Activated CD8-positive, alpha-beta memory T cell treated with anti-CD3 and anti-CD28 coated beads, Interleukin-2, amount 50 U/mL, for 1 hour (primary cell): ENCODE measurements at regions not wholly inside any gene's neighbourhood (a gene's known extent, or its start where the extent isn't known, plus 50 kb on each side); places are given as distances from the start of the nearest gene placed in this dataset.
"Not testable (repeated sequence)": the region's sequence is repeated elsewhere in the genome, so short reads cannot be mapped to it uniquely, and the experiment has no call there.

Experiments used
- DNase-seq: peaks from one replicate; pipeline ENCODE4 v3.0.0-alpha.2; 2020; ENCODE audit errors: extremely low read depth

DNA sequence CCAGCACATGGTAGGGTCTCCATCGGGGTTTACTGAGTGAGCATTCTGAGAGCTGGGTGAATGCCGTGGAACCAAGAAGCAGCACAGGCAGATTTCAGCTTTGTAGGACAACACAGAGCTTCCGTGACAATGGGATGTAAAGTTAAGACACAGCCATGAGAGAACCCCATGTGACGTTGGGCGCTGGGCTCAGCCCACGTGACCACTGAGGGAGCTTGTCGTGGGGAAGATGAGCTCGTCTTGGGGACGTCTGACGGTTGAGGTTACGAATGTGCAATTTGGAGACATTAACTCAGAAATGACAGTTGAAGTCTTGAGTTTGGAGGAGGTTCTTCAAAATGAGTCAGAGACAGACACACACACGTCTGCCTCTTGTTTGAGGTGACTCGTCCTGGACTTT, 51.5 kb upstream of the MUC20 start:
- not testable (repeated sequence) for DNase-seq

DNA sequence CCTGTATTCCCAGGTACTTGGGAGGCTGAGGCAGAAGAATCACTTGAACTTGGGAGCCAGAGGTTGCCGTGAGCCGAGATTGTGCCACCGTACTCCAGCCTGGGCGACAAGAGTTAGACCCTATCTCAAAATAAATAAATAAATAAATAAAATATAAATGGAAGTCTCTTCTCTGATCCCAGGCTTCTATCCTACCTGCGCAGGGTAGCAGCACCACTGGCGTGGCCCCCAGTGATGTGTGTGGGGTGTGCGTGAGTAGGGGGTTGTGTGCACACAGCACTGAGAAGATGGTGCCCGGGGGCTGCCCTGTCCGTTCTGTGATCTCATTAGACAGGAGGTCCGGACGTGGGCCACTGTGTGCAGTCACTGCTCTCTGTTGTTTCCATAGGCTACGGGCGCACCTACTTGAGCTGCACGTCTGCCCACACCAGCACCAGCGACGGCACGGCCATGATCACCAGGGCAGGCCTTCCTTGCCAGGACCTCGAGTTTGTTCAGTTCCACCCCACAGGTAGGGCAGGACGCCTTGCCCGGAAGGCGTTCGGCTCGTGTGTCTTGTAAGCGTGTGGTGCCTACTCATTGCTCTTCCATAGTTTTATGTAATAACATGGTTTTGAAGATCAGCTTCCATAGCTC, 52.5 kb upstream of the MUC20 start:
- DNase-seq: not testable (repeated sequence)

DNA sequence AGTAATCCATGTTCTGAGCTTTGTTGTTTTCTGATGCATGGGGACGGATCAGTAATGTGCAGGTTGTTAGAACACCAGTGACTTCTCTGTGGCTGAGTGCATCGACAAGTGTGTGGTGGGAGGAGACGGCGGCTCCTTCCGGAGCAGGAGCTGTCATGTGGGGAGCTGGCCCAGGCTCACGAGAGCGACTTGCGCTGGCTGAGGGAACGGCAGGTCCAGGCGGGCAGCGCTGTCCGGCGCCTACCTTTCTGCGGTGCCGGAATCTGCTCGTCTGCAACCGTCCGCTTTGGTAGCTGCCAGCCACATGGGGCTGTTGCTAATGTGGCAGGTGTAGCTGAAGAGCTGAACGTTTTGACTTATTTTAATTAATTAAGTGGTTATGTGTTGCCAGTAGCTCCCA, 55.5 kb upstream of the MUC20 start:
- DNase-seq: not testable (repeated sequence)

DNA sequence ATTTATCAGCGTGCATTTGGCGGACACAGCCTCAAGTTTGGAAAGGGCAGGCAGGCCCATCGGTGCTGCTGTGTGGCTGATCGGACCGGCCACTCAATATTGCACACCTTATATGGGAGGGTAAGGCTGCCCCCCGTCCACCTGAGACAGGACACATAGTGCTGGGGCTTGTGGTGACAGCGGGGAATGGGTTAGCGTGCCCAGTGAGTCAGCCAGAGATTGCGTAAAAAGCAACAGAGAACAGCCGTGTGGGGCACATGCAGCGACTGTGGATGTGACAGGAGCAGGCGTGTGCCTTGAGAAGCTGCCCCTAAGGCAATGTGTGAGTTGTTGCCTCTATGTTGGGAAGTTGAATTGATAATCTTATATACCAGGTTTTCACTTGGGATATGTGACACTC, 56.6 kb upstream of the MUC20 start:
- not testable (repeated sequence) for DNase-seq

DNA sequence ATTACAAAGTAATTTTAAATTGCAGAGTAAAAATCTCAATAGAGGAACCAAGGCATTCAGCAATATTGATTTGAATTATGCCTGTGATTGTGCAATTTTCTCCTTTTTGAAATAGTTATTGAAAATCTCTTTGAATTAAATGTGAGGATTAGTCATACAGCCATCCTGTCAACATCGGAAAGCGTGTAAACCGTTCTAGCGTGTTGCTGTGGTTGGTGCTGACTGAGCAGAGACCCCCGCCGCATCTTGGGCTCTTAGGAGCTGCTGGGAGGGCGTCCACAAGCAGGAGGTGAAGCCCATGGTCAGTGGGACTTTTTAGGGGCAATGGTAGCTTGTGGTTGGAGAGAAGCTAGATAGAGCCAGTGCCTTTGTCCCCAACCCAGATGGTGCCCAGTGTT, 61.6 kb upstream of the MUC20 start:
- not testable (repeated sequence) for DNase-seq

DNA sequence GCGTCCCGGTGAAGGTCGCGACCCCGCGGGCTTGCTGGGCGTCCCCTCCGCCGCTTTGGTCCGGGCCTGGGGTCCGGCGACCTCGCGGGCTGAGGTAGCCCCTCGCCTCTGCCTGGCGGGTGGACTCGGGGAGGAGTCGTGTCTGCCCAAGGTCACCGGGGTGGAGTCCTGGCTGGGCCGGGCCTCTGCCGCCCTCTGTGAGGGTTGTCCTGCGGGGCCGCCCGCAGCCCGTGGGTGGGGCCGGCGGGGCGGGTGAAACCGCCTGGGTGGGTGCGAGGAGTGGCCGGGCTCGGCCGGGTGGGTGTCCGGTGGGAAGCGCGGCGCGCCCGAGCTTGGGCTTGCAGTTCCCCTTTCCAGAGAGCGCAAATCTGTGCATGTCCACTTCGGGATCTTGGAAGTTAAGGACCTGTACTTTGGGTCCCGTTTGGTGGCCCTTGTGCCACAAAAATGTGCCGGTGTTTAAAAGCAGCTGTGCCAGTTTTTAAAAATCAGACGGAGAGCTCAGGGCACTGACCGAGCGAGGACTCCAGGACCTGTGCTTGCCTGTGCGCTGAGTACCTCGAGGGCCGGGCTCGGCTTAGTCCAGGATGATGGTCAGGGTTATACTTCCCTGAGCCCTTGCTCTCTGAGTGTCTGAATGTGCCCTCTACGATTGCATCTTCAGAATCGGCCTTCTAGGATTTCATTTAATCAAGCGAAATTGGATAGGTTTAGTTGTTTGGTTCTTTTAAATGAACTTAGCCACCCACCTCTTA, 62.2 kb upstream of the MUC20 start:
- DNase-seq: not testable (repeated sequence)

DNA sequence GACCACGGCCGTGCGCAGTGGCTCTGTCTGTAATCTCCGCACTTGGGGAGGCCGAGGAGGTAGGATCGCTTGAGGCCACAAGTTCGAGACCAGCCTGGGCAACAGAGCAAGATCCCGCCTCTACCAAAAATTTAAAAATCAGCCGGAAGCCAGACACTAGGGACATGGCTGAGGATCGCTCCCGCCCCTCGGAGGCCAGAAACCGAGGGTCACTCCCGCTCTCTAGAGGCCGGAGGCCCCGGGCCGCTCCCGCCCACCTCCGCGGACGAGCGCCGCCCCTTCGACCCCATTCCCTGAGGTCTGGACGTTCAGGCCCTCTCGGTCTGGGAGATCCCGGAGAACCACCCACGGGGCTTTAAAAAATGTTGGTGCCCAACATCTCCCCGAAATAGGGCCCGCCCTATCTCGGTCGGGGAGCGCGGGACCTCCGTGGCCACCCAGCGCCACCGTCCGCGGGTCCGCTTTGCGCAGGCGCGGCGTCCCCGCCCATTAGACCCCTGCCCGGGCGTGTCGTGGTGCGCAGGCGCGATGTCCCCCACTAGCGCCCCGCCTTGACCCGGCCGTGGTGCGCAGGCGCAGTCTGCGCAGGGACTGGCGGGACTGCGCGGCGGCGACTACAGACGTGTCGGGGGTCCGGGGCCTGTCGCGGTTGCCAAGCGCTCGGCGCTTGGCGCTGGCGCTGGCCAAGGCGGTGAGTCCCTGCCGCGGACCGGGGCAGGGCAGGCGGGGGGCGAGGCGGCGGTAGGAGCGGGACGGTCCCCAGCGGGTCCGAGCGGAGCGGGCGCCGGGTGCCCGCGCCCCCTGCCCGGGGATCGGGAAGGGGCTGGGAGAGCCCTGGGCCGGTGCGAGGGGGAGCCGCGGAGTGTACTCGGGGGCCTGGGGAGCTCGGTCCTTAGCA, 63.1 kb upstream of the MUC20 start:
- DNase-seq: peak; percentile 36

DNA sequence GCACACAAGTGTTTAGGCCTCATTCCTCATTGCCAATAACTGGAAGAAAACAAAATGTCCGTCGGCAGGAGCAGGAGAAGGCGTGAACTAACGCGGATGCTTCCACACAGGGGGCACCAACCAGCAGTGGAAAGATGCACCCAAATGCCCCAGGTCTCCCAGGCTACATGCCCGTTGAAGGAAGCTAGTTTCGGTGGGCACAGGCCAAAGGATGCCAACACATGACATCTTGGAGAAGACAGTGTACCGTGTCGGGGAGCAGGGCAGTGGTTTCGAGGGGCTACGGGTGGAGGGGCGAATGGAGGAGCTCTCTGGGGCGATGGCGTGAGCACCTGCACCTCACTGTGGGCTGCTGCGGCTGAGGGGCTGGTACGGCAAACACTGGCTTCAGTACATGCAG, 64.7 kb upstream of the MUC20 start:
- not testable (repeated sequence) for DNase-seq

DNA sequence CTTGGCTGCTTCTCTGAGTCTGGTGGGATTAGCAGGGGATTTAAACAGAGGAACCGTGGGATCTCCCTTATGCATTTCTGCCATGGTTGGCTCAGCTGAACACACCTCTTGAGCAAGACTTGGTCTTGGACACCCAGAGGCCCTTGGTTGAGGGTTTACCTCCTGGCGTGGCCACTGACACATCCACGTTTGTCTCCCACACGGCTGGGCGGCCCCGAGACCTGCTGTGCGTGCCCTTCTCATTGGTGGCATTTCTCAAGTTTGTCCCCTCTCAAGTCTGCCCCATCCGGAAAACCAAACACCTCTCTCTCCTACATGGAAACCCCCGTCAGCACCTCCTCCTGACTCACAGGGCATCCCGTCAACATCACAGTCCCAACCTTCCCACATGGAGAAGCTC, 66.0 kb upstream of the MUC20 start:
- DNase-seq: not testable (repeated sequence)

DNA sequence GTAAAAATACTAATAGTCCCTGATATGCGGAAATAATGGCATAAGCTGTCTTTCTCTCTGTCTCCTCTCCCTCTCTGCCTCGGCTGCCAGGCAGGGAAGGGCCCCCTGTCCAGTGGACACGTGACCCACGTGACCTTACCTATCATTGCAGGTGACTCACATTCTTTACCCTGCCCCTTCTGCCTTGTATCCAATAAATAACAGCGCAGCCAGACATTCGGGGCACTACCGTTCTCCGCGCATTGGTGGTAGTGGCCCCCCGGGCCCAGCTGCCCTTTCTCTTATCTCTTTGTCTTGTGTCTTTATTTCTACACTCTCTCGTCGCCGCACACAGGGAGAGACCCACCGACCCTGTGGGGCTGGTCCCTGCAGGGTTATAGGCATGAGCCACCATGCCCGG, 66.6 kb upstream of the MUC20 start:
- not testable (repeated sequence) for DNase-seq

DNA sequence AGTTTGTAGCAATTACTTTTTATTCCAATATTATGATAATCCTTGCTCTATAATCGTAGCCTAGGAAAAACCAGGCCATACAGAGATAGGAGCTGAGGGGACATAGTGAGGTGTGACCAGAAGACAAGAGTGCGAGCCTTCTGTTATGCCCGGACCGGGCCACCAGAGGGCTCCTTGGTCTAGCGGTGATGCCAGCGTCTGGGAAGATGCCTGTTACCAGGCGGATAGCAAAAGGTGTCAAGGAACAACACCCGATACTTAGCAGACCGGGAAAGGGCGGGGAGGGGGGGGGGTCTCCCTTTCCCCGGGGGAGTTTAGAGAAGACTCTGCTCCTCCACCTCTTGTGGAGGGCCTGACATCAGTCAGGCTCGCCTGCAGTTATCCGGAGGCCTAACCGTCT, 67.1 kb upstream of the MUC20 start:
- not testable (repeated sequence) for DNase-seq

DNA sequence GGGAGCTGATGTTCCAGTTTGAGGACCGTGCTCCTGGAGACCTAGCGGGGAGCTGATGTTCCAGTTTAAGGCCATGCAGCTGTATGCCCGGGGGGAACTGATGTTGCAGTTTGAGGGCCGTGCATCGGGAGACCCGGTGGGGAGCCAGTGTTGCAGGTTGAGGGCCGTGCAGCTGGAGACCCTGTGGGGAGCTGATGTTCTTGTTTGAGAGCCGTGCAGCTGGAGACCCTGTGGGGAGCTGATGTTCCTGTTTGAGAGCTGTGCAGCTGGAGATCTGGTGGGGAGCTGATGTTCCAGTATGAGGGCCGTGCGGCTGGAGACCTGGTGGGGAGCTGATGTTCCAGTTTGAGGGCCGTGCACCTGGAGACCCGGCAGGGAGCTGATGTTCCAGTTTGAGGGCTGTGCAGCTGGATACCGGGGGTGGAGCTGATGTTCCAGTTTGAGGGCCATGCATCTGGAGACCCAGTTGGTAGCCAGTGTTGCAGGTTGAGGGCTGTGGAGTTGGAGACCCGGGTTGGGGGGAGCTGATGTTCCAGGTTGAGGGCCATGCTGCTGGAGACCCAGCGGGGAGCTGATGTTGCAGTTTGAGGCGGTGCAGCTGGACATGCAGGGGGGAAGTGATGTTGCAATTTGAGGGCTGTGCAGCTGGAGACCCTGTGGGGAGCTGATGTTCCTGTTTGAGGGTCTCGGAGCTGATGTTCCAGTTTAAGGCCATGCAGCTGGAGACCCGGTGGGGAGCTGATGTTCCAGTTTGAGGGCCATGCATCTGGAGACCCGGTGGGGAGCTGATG, 64.4 kb upstream of the APOD start:
- not testable (repeated sequence) for DNase-seq

DNA sequence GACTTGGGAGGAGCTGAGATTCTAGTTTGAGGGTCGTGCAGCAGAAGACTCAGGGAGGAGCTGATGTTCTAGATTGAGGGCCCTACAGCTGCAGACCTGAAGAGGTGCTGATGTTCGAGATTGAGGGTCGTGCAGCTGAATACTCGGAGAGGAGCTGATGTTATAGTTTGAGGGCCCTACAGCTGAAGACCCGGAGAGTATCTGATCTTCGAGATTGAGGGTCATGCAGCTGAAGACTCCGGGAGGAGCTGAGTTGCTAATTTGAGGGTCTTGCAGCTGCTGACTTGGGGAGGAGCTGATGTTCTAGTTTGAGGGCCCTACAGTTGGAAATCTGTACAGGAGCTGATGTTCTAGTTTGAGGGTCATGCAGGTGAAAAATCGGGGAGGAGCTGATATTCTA, 62.1 kb upstream of the APOD start:
- not testable (repeated sequence) for DNase-seq

DNA sequence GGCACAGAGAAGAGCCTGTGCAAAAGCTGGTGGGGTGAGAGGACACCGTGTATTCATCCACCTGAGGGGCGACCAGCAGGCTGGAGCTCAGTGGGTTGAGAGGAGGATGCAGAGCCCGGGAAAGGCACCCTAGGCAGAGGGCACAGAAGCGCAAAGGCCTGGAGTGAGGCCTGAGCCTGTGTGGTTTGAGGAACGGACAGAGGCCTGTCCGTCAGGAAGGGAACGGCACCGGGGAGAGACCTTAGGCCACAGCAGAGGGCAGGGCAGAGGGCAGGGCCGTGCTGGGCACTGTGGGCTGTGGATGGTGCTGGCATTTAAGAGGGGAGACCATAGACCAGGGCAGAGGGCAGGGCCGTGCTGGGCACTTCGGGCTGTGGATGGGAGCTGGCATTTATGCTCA, 59.5 kb upstream of the APOD start:
- not testable (repeated sequence) for DNase-seq

DNA sequence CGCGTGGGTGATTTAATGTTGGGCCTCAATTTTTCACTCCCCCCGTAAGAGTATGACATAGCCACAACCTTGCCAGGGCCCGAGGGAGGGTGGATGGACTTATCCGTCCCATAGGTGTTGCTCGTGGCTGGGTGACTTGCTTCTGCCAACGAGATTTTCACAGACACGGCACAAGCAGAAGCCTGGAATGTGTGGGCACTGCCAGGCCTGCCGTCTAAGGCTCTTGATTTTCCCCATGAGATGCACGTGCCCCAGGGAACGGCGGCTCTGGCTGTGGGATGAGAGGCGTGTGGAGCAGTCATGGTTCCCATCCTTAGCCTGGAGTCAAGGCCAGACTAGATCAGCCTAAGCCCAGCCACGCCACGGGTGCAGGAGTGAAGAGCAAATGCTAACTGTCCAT, 58.6 kb upstream of the APOD start:
- DNase-seq: not testable (repeated sequence)

DNA sequence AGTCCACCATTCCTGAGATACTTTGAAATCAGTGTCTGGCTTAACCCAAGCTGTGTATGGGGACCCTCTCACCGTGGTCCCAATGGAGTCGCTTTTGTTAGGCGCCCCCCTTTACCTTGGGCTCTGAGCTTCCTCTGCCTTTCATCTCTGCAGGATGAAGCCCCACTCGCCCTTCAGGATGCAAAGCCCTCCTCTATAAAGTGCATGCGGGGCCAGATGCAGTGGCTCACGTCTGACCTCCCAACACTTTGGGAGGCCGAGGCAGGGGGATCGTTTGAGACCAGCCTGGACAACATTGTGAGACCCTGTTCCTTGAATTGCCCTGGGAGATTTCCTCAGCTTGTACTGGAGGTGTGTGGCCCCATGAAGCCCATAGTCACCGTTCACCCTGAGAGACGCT, 54.7 kb upstream of the APOD start:
- not testable (repeated sequence) for DNase-seq

DNA sequence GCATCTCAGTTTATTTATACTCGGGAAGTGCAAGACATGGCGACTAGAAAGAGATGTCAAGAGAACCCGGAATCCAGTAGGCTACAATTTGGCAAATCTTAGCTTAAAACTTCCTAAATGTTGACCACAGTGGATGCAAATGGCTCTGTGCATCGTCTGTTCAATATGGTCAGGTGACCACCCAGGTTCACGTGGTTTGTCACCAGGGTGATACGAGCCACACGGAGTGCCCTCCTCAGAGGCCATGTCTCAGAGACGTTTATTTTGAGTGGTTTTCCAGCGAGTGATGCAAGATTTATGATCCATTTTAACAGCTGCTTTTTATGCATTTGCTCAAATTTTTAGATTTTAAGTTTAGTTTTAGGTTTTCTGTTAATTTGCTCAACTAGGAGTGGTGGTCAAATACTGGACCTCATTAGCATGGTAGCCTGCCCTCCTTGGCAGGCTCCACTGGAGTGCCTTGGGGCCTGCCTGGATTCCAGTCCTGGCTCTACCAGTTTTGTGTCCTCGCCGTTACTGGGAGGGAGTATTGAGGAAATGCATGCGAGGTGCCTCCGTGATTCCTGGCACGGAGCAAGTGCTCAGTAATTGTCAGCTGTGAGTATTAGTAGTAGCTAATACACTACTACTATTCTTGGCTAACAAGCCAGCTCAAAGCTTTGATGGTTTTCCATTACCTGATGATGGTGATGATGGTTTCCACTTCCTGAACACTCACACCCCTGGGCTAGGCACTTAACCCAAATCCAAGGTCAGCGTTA, 53.9 kb upstream of the APOD start:
- not testable (repeated sequence) for DNase-seq

DNA sequence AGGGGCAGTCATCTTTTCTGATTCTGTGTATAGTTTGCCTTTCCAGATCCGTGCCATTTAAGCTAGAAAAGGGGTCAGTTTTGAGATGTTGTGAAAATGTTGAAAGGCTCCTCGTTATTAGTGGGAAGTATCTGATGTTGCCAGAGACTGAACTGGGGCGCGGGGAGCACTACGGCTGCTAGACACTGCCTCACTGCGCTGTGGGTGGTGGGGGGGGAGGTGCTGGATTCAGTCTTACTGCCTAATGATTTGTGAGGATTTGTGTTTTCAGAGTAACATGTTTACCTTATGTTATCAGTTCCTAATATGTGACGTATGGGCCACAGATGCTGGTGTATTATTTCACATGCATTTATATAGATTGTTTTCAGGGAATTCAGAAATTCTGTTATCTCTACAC, 53.3 kb upstream of the APOD start:
- DNase-seq: not testable (repeated sequence)

DNA sequence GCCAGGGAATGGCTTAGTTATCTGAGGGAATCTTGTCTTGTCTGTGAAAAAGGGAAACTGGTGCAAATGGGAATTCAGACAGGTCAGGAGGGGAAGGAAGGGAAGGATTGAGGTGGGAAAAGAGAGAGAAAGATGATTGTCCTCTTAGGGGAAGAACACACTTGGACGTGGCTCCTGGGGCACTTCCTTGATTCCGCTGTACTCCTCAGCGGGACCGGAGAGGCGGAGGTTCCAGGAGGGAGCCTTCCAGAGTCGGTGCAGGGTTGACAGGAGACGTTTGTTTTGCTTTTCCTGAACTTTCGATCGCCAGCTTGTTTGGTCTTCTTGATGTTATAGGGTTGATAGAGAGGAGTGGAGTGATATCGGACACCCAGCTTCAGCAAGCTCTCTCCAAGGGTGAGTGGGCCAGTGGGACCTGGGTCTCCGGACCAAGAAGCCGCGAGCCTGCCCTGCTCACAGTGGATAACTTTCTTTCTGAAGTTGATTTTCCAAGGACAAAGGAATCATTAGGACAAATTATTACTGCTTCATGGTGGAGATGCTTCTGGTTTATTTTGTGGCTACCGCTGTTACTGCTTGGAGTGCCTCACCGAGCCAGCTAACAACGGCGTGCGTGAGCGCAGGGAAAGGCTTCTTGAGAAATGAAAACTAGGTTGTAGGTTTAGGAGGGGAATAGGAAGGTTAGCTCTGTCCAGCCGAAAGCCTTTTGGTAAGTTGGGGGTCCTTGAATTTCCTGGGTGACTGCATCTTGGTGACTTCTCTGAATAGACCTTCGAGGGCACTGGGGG, 52.4 kb upstream of the APOD start:
- DNase-seq: not testable (repeated sequence)

DNA sequence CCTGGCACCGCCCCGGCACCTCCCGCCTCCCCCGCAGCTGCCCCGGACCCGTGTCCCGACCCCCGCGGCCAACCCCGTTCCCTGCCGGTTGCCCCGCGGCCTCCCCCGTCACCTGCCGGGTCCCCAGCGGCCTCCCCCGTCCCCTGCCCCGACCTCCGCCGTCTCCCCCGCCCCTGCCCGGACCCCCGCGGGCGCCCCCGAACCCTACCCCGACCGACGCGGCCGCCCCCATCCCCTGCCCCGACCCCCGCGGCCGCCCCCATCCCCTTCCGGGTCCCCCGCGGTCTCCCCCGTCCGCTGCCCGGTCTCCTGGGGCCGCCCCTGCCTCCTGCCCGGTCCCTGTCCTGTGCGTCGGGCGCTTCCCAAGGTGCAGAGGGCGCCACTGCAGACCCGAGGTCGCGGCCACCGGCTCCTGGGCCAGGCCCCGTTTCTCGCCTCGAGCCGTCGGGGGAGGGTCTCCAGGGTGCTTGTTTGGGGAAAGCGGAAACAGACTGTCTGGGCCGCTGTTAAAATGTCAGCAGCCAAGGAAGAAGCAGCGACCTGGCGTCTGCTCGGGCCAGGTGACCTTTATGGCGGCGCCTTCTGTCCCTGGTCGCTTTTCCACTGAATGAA, 51.6 kb upstream of the APOD start:
- not testable (repeated sequence) for DNase-seq
